ENCODE measurements at regions not wholly inside any gene's neighbourhood (a gene's known extent, or its start where the extent isn't known, plus 50 kb on each side); places are given as distances from the start of the nearest gene placed in this dataset.

DNA sequence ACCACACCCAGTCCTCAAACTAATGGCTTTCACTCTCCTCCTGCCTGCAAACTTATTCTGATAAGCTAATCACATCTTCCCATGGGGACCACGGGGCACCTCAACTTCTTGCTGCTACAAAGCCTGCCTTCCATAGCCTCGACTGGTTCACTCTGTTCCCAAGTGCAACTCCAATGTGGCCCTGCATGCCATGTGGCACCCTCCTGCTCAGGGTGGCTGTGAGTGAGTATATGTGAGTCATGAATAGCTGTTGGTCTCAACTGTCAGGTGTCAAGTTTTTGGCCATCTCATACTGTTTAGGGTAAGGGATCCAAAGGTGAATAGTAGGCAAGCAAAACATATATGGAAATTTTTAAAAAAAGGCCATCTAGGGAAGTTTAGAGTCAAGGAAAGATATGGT, 276.1 kb upstream of the DCC start:
- H3K36me3 ChIP-seq, result no peaks in the 10 kb centered on the region
- no peak overlapping the region for H3K4me3 ChIP-seq
- no peaks in the 10 kb centered on the region for H3K4me1 ChIP-seq (replicated peaks)
- no peak overlapping the region for H3K27ac ChIP-seq
- no peaks in the 10 kb centered on the region for H3K9me3 ChIP-seq
- intact Hi-C loops (cut with DNase I), result no loop called here
- no peak for DNase-seq (ENCODE audit: low spot score)
- no peak for TF ChIP-seq POLR2AphosphoS5 (IDR thresholded peaks at IDR 0.05)
- no peak for TF ChIP-seq POLR2A (IDR thresholded peaks at IDR 0.05)
- TF ChIP-seq CTCF (IDR thresholded peaks at IDR 0.05), result no peak
- 62% methylated on average over 2 of the region's 2 CpGs for WGBS
- no peaks in the 10 kb centered on the region for H3K27me3 ChIP-seq (replicated peaks; ENCODE audit: insufficient read depth)

- intact Hi-C loops (cut with DNase I), result no loop called here
- no peaks in the 10 kb centered on the region for H3K9me3 ChIP-seq
- TF ChIP-seq POLR2AphosphoS5 (IDR thresholded peaks at IDR 0.05) (no peak), POLR2A (IDR thresholded peaks at IDR 0.05) (no peak), CTCF (IDR thresholded peaks at IDR 0.05) (no peak)
- no peaks in the 10 kb centered on the region for H3K27me3 ChIP-seq (replicated peaks; ENCODE audit: insufficient read depth)
- H3K36me3 ChIP-seq, result no peaks in the 10 kb centered on the region
- no peak for DNase-seq (ENCODE audit: low spot score)
- WGBS, result 12% methylated on average over 2 of the region's 2 CpGs
- no peak overlapping the region for H3K4me3 ChIP-seq
- no peaks in the 10 kb centered on the region for H3K4me1 ChIP-seq (replicated peaks)
- no peak overlapping the region for H3K27ac ChIP-seq
Observed at GRCh38 chr18:52069201-52069600, 270.8 kb upstream of the DCC start.

DNA sequence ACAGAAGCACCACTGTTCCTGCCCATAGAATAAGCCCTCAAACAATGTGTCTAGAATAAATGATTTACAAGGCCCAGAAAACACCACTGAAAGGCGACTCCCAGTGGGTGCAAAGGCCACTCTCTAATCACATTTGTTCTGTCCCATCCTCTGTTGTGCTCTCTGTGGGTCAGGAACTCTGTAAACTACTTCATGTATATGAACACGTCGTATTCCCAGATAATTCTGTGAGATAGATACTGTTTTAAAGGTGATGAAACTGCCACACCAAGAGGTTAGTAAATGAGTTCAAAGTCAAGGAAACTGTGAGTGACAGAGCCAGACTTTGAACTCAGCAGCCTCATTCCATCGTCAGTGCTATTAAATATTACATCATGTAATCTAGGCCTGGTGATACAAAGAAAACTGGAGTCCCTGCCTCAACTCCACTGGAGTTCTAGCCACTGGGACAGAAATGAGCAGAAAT, 269.7 kb upstream of the DCC start:
- Histone ChIP-seq H3K4me1 (replicated peaks) (no peaks in the 10 kb centered on the region), H3K4me3 (no peak overlapping the region), H3K27ac (no peak overlapping the region), H3K27me3 (replicated peaks; ENCODE audit: insufficient read depth) (no peaks in the 10 kb centered on the region), H3K36me3 (no peaks in the 10 kb centered on the region), H3K9me3 (no peaks in the 10 kb centered on the region)
- intact Hi-C loops (cut with DNase I), result no loop called here
- TF ChIP-seq CTCF (IDR thresholded peaks at IDR 0.05) (no peak), POLR2A (IDR thresholded peaks at IDR 0.05) (no peak), POLR2AphosphoS5 (IDR thresholded peaks at IDR 0.05) (no peak)
- WGBS, result 25% methylated on average over 4 of the region's 4 CpGs
- no peak for DNase-seq (ENCODE audit: low spot score)

DNA sequence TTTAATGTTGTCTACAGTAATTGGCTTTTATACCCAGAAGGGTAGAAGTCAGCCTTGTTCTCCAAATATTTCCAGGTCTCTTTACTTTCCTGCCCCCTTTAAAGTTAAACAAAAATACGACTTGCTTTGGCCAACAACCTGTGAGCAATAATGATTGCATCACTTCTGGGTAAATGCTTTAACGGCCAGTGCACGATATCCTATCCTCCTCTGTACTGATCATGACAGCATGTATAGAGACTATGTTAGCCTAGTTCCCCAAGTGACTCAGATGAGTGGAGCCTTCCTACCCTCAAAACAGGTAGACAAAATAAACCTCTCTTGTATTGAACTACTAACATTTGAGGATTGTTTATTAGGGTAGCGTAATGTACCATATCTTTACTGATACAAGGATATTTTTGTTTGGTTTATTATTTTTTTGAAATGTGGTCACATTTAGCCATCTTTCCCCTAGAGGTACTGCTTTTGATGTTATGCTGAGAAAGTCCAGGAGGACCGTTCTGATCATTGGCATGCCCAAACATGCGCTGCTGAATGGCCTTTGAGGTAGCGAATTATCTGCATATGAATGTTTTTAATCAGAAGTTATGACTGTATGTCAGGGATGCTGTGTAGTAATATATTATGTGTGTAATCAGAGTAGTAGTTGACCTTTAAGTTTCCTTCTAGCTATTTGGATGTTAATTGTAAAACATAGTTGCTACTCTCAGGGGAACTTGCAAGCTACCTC, 262.6 kb upstream of the DCC start:
- H3K9me3 ChIP-seq, result no peaks in the 10 kb centered on the region
- WGBS, result 63% methylated on average over 7 of the region's 7 CpGs
- H3K4me1 ChIP-seq (replicated peaks), result no peaks in the 10 kb centered on the region
- no peak for TF ChIP-seq POLR2AphosphoS5 (IDR thresholded peaks at IDR 0.05)
- no peak for TF ChIP-seq POLR2A (IDR thresholded peaks at IDR 0.05)
- TF ChIP-seq CTCF (IDR thresholded peaks at IDR 0.05), result no peak
- no peak overlapping the region for H3K27ac ChIP-seq
- no peaks in the 10 kb centered on the region for H3K27me3 ChIP-seq (replicated peaks; ENCODE audit: insufficient read depth)
- H3K4me3 ChIP-seq, result no peak overlapping the region
- no peak for DNase-seq (ENCODE audit: low spot score)
- intact Hi-C loops (cut with DNase I), result no loop called here
- no peaks in the 10 kb centered on the region for H3K36me3 ChIP-seq

DNA sequence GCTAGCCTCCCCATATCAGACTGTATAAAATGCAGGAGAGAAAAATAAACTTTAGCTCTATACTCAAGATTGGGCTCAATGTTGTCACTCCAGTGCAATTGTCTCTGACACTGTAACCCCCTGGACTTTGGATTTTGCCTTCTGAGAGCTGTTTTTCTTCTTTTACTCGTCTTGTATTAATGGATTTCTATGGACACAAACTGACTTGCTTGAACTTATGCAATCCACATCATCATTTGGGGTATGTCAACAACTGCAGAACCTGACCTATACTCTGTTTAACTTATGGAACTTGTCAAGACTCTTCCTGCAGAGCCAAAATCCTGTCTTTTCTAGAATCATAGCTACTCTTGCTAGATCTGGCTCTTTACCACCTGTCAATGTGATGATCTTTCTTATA, 257.8 kb upstream of the DCC start:
- intact Hi-C loops (cut with DNase I), result no loop called here

More for the DNA sequence above, 257.8 kb upstream of the DCC start:
- WGBS, result 31% methylated on average over 1 of the region's 1 CpG
- Histone ChIP-seq H3K36me3 (no peaks in the 10 kb centered on the region), H3K4me1 (replicated peaks) (no peaks in the 10 kb centered on the region), H3K4me3 (no peak overlapping the region), H3K9me3 (no peaks in the 10 kb centered on the region), H3K27me3 (replicated peaks; ENCODE audit: insufficient read depth) (no peaks in the 10 kb centered on the region), H3K27ac (no peak overlapping the region)
- no peak for DNase-seq (ENCODE audit: low spot score)
- TF ChIP-seq CTCF (IDR thresholded peaks at IDR 0.05) (no peak), POLR2AphosphoS5 (IDR thresholded peaks at IDR 0.05) (no peak), POLR2A (IDR thresholded peaks at IDR 0.05) (no peak)
